HG02870 (cell line): ENCODE measurements at regions not wholly inside any gene's neighbourhood (a gene's known extent, or its start where the extent isn't known, plus 50 kb on each side); places are given as distances from the start of the nearest gene placed in this dataset.

Source experiments
- ATAC-seq: cut with Tn5 transposase; IDR thresholded peaks from one replicate; pipeline ENCODE4 v1.9.1; 2021; ENCODE audit warnings: mild to moderate bottlenecking, moderate library complexity; ENCODE audit not compliant: unreplicated experiment

DNA sequence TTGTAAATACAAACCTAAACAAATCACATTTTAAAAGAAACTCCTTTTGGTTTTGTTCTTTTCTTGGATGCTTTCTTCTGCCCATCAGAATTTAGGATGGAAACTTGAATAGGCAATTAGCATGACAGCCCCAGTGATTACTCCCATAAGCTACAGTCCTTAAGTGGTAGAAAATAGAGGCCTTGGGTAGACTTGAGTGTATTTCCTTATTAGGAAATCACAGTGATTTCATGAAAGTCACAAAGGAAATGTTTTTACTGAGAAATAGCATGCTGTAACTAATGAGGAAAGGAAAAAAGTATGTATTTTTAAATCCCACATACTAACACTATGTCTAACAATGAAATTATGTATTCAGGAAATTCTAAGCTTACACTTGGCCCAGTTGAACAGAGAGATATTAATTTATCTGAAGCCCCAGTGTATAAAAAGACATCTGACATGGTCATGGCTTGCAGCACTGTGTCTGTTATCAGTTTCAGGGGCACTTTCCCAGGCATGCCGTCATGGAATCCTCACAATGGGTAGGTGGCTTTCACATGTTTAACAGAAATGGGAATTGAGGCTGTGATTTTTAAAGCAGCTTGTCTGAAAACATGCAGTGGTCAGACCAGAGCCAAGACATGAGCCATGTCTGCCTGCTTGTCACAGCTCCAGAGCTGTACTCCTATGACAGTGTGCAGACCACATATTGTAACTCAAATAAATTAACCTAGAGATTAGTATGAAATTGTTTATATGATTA, 79.7 kb upstream of the TRIB2 start:
- ATAC-seq = no peak

DNA sequence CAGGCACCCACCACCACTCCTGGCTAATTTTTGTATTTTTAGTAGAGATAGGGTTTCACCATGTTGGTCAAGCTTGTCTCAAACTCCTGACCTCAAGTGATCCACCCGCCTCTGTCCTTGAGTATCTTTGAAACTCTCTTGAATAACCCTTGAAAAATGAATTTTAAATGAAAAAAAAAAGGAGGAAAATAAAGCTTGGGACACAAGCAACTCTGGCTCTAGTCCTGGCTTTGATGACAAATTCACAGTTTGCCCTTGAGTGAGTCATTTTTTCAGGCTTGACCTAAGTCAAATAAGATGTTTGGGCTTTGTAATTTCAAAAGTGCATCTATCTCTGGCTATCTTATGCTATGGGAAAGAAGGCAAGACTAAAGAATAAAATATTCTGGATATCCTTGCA, 79.0 kb upstream of the TRIB2 start:
- no peak for ATAC-seq

GRCh38 chr2:12641441-12641840, 75.3 kb upstream of the TRIB2 start:
- ATAC-seq = no peak

DNA sequence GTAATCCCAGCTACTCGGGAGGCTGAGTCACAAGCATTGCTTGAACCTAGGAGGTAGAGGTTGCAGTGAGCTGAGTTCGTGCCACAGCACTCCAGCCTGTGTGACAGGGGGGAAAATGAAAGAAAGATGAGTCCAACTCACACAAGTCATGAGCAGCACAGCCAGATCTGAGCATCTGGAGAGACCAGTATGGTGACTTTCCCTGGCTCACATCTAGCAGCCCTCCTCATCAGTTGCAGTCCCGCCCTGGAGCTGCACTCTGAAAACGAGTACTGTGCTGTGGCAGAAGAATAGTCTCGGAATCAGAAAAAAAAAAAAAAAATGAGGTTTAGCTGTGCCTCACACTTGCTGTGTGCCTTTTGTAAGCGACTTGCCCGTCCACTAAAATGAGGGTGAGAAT, 74.4 kb upstream of the TRIB2 start:
- no peak for ATAC-seq

- ATAC-seq = no peak
Observed at GRCh38 chr2:12642859-12643258, 73.9 kb upstream of the TRIB2 start.

DNA sequence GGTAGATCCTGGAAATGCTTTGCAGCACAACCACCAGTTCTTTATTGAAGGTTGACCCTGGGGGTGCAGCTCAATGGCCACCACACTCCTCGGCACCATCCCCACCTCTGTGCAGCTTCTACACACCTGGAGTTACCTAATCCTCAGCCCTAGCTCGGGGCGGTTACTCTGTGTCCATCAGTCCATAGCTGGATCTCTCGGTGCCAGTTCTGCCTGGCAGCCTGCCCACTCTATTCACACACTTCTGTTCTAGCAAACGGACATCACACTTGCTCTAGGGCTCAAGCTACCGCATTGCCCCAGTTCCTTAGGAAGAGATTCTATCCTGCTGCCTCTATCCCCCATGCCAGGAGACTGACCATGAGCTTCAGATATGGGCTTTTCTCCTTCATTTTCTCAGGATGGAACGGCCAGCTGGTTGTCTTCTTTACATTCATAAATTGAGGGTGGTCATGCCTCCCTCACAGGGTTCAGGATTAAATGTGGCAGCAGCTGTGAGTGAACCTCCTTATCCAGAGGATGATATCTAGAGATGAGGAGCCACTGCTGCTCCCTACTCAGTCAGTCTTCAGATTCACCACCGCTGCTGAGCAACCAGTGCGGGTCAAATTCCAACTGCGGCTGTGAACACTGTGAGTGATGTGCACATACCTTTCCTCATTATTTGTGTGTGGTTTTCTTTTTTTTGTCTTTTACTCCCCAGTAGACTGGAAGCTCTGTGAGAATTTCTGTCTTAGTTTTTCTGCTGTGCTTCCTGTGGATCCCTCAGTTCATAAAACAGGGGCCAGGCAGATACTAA, 66.9 kb upstream of the TRIB2 start:
- no peak for ATAC-seq

GRCh38 chr2:12651641-12652040, 65.1 kb upstream of the TRIB2 start:
- ATAC-seq = no peak

DNA sequence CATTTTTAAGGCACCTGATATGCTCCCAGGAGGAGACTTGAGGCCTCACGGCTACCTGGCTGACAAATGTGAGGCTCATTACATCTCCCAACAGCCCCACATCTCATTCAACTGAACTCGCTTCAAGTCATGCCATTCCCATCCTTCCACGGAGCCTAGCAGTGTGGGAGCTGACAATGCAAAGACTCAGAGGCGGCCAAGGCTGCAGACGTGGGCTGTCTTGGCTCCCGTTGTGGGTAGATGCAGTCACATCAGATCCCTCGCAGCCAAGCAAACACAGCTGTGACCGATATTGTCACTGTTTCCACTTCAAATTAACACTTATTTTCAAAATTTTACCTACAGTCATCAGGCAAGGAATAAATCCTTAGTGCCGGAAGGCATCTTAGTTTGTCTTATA, 64.0 kb upstream of the TRIB2 start:
- no peak for ATAC-seq

GRCh38 chr2:12657560-12657959, 59.2 kb upstream of the TRIB2 start:
- ATAC-seq = no peak

- no peak for ATAC-seq
Observed at GRCh38 chr2:12658310-12658945, 58.3 kb upstream of the TRIB2 start.

- ATAC-seq = no peak
Observed at GRCh38 chr2:12661489-12661888, 55.2 kb upstream of the TRIB2 start.

DNA sequence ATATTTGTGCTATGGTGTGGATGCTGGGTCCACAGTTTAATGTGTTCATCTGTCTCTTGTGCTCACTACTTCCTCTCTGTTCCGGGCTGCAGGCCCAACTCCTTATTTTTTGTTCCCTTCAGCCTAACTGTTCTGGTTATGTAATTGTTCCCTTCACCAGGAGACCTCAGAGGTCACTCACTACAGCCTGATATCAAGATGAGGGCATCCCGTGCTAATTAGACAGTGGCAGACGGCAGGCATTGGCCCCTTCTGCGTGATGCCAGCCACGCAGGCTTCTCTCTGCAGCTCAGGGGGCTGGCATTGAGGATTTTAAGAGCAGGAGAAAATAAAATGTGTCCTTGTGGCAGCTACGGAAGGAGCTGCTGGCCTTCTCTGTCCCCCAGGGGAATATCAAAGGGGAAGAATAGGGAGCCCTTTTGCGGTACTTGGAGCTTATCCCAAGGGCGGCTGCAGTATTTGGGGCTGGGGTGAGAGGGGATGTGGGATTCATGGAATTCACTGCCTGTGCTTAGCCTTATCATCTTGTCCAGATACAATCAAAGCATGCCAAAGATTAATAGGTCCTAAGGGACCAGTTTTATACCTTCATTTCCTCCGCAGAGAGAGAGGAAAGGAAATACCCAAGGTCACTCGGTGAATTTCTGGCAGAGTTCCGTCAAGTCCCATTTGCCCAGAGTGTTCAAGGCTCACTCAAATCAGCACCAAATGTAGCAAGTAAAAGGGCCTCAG, 53.3 kb upstream of the TRIB2 start:
- ATAC-seq = no peak

- ATAC-seq = no peak
Observed at GRCh38 chr2:12665334-12665733, 51.4 kb upstream of the TRIB2 start.

GRCh38 chr2:12666445-12666844, 50.3 kb upstream of the TRIB2 start:
- ATAC-seq = no peak
